GM10847 (cell line): ENCODE measurements at regions not wholly inside any gene's neighbourhood (a gene's known extent, or its start where the extent isn't known, plus 50 kb on each side); places are given as distances from the start of the nearest gene placed in this dataset.

Source experiments
- POLR2A ChIP-seq: IDR thresholded peaks from 2 replicates; pipeline ENCODE4 v1.6.1; 2011; ENCODE audit not compliant: insufficient read length; ENCODE audit errors: extremely low read depth

DNA sequence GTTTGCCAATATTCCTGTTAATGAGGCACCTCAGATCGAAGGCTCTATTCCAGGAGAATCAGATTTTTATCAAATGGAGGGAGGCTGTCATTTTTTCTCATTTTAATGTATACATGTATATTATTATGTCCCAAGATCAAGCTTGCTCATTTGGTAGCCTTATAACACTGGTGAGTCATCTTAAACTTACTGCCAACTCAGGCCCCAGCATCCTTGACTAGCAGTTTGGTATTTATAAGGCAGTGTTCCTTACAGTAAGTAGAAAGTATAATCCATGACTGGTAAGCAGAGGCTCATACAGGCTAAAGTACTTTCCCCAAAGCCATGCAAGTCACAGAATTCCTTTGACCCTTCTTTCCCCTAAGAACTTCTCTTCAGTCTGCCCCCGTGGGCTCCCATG is 90.7 kb upstream of the NR3C1 start:
- no peak for TF ChIP-seq POLR2A

DNA sequence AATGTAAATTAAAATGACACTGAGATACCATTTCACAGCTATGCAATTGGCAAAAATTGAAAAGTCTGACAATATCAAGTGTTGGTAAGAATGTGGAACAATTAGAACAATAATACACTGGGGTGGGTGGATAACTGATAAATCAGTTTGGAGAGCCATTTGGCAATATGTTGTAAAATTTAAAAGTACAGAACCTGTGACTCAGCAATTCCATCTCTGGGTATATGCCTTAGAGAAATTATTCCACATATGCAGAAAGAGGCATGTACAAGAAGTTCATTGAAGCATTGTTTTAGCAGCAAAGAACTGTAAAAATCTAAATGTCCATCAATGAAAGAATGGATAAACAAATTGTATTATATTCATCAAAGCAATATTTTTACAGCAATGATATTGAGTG is 89.3 kb upstream of the NR3C1 start:
- TF ChIP-seq POLR2A: no peak

DNA sequence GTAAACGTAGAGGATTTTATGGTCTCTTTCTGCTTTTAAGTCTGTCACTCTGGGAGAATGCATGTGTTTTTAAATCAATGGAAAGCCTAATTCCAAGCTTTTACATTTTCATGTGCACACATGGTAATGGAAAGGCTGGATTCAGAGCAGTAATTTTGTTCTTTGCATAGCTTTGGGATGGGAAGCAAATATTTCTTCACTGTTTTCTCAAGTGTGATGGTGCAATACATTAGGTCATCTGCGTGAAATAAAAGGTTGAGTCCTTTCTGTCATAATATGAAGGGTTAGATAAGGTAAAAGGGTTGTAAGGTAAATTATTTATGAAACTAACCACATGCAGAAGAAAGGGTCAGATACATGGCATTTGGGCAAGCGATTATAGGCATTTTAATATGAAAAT is 88.2 kb upstream of the NR3C1 start:
- no peak for TF ChIP-seq POLR2A

DNA sequence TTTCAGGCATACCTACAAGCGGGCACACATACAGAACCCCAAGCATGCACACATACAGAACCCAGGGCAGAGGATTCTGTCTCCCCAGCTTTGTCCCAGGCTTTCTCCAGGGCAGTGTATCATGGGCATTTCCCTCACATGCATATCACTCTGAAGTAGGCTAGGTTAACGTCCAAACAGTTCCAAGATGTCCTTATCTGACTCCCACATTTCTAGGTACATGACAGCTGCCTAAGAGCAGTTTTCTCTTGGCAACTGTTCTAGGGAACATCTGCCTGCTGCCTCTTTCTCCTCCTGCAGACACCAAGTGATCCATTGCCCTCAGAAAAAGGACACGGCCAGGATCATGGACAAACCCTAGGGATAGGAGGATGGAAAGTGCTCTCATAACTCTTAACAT is 84.9 kb upstream of the NR3C1 start:
- no peak for TF ChIP-seq POLR2A

DNA sequence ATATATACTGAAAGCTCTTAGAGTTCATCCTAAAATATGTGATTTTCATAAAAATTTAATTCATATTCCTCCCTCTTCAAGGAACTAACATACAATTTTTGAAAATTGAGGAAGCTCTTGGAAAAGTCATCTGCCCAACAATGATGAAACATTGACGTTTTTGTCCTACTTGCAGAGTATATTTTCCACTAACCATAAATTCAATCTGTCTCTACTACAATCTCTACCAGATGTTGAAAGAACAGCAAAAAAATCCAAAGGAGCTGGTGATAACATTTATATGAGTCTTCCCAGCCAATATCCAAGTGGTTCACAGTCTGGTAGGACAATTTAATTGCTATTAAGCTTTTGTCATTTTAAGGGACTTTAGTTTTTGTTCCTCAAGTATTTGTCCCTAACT is 81.1 kb upstream of the NR3C1 start:
- no peak for TF ChIP-seq POLR2A

DNA sequence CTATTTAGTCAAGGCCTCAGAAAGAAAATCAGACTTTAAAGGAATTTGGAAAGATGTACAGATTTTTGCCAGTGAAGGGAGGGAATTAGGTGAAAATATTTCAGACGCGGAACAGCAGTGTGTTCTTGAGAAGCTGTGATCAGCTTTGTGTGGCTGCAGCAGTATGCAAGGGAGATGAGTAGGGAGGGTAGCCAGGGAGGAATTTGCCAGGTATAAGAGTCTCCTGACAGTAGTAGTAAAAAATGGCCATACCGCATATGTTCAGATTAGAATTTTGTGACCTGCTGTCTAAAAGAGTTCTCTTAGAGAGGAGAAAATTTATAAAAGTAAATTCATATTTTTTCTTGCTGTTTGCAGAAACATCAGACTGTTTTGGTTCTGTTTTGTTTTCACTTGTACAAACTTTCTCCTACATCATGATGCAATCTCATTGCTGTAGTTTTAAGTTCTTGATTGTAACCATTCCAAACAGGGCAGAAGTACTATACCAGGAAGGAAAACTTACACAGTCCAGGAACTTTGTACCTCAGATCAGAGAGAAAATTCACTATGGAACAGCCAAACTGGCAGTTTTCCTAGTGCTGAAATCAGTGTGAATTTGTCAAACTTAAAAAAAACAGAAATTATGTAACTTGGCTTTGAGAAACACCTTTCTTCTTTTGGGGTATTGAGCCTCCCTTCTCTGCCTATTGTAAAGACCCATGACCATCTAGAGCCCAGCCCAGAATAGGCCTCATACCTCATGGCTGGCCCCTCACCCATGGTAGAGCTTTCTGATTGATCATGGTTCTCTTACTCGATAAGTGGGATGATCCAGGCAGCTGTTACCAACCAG is 78.4 kb upstream of the NR3C1 start:
- TF ChIP-seq POLR2A: no peak

DNA sequence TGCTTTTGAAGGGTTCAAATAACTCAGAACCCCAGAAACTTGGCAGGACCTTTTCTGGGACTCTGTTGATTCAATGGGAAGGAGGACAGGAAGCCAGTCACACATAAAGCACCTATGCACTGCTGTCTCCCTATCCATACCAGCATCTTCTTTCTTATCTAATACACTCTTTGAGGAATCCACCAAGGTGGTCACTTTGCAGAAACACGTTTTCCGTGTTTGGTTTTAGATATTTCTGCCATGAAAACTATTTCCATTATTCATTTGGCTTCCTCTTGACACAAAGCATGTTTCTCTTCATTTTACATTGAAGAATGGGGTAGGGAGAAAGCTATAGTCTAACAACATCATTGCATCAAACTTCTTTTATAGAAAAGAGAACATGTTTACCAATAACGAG is 76.5 kb upstream of the NR3C1 start:
- no peak for TF ChIP-seq POLR2A

DNA sequence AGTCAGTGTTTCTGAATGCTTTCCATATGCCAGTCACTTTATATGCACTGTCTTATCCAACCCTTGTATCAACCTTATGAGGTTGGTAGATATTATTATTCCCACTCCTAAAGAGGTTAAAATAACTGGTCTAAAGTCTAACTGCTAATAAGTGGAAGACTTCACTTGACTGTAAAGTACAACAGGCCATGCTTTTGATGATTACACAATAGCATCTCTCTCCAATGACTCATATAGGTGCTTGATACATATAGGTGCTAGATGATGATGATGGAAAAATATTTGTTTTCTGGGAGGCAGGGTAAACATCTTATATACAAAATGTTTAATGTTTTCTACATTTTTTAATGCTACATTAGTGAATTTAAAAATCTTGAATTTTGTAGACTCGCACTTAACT is 75.9 kb upstream of the NR3C1 start:
- TF ChIP-seq POLR2A: no peak

DNA sequence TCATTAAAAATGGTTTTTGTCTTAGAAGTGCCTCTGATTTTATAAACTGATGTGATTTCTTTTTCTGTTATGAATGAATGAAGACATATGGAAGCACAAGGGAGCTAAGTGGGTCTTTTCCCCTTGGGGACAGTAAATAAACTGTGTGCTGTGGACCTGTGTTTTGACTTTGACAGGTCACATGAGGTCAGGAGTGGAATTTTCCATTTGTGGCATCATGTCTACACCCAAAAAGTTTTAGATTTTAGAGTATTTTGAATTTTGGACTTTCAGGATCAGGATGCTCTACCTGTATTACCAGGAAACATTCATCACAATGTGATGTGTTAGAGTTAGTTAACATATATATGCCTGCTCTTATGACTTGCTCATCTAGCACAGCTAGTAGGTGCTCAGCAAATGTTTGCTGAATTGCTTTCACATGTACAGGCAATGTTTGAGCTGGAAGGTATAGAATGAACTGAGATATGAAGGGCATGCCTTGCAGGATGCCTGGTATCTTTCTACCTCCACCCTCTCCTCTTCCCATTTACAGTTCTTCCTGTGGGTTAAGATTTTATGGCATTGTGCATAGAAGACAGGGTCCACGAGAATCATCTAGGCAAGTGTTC is 73.2 kb upstream of the NR3C1 start:
- no peak for TF ChIP-seq POLR2A

DNA sequence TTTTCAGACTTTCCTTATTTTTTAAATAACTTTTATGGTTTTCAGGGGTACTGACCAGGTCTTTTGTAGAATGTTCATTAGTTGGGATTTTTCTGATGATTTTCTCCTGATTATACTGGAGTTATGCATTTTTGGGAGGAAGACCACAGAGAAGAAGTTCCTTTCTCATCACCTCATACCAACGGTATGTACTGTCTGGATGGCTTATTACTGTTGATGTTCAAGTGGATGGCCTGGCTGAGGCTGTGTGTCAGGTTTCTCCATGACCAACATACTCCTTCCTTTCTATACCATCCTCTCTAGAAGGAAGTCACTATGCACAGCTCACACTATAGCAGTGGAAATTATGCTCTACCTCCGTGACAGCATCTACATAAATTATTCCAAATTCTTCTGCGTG is 71.1 kb upstream of the NR3C1 start:
- TF ChIP-seq POLR2A: no peak

DNA sequence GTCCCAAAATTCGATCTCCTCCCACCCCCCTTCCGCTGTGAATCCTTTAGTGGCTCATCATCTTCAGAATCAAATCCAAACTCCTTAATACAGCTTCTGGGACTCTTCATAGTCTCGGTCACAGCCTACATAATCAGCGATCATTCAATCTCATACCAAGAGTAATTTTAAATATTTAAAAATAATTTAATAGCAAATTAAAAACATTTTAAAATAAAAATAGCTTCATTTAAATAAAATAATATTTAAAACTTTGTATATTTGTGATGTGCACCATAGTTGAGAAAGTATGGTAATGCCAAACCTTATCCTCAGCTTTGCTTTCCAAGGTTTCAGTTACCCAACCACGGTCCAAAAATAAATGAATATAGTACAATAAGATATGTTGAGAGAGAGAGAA is 70.0 kb upstream of the NR3C1 start:
- no peak for TF ChIP-seq POLR2A

DNA sequence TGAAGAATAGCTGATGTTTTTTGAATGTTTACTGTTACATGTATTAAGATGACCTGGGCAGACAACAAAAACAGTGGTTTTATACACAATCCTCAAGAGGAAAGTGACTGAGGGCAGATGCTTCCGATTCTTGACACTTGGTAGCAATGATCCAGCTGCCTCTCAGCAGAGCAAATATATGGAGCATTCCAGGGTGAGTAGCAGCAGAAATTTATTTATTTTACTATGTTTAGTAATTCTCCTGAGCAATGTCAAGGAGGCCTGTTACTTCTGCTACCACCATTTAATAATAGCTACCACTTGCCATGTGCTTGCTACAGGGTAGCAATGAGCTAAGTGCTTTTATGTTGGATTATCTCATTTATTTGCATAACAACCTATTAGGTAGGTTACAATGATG is 69.1 kb upstream of the NR3C1 start:
- no peak for TF ChIP-seq POLR2A

DNA sequence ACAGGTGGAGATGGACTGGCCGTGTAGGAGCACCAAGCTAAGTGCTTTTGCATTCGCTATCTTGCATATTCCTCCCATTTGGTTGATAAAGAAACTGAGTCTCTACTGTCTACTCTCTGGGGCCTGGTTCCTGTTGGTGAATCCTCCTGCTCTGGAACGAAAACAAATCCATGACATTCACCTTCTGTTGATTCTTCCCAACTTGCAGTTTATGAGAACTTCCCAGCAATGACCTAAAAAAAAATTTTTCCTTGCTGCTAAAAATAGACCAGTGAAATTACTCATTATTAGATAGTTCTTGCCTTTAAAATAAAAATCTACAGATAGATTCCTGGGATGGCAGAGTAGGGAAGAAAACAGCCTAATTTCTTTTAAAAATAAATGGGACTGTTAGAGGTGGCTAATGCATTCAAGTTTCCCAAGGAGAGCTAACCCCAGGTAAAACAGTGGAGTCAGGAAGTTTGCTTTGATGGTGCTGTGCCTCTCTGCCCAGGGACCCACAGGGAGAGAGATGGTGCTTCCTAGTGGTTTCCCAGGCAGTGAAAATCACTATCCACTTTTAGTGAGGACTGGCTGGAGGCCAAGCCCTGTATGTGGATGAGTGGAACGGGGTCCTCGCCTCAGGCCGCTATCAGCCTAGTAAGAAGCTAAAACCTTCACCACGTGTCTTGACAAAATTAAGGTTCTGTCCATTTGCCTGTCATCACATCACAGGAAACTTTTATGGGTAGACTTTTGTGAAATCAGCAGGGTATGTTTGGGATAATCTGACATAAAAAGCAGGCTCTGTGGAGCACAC is 68.4 kb upstream of the NR3C1 start:
- no peak for TF ChIP-seq POLR2A

DNA sequence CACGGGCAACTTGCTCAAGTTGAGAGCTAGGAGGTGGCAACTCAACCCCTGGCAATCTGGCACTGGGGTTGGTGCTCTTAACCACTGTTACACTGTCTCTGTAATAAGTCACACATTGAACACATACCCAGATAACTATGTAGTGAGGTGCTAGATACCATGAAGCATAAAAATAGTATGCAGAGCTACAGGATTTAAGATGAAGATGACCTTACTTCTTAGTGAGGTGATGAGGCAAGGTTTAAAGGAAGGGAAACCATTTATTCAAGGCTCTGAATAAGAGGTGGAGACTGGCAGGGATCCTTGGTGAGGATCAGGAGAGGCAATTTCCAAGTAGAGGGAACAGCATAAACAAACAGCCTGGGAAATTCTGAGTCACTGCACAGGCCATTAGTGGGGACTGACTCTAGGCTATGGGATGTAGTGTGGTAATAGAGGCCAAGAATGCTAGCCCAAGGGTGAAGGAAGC is 67.6 kb upstream of the NR3C1 start:
- no peak for TF ChIP-seq POLR2A

DNA sequence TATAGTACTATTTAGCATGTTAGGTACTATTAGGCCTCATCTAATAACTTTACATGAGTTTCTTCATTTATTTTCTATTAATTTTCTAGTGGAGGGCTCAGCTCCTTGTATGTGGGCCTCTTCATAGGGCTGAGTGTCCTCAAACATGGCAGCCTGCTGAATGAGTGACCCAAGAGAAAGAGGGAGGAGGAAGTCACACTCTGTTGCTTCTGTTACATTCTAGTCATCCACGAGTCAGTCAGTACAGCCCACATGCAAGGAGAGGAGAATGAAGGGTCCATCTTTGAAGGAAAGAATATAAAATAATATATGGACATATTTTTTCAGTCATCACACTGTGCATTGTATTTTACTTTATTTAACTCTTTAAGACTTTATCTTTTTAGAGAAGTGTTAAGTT is 66.6 kb upstream of the NR3C1 start:
- no peak for TF ChIP-seq POLR2A

DNA sequence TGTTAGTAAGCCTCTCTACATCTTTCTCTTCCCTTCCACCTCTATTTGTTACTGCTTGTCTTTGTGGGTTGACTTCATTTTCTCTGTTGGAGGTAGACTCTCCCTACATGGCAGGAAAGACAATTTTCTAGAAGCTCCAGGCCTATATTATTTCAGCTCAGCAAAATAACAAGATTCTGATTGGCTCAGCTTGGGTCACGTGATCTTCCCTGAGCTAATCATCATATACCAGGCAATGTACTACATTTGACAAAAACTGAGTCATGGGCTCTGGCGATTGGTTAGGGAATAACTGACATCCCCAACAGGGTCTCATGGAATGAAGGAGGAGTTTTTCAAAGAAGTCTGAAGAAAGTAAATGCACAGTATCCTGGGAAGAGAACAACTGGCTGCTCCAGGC is 65.6 kb upstream of the NR3C1 start:
- TF ChIP-seq POLR2A: no peak
